RWPE2 (cell line): ENCODE measurements at regions not wholly inside any gene's neighbourhood (a gene's known extent, or its start where the extent isn't known, plus 50 kb on each side); places are given as distances from the start of the nearest gene placed in this dataset.

ENCODE experiments used
- ATAC-seq: fragments of 200-7000 bp; cut with Tn5 transposase; 3 replicates; pipeline ENCODE4 v1.9.1; 2021; ENCODE audit warnings: low read depth
- DNase-seq: peaks from one replicate; pipeline ENCODE4 v3.0.0-alpha.2; 2020; ENCODE audit warnings: low spot score
- H3K27ac ChIP-seq: fragments of 450-650 bp; 2 replicates; pipeline ENCODE4 v1.5.1; 2017; ENCODE audit warnings: mild to moderate bottlenecking; ENCODE audit not compliant: poor library complexity, severe bottlenecking
- H3K27me3 ChIP-seq: fragments of 250-450 bp; sonication (Bioruptor Pico); 2 replicates; pipeline ENCODE4 v1.5.1; 2021; ENCODE audit warnings: mild to moderate bottlenecking, moderate library complexity; ENCODE audit not compliant: insufficient read depth, poor library complexity, severe bottlenecking
- H3K36me3 ChIP-seq: fragments of 250-450 bp; sonication (Bioruptor Pico); 2 replicates; pipeline ENCODE4 v1.5.1; 2020; ENCODE audit warnings: low read depth, mild to moderate bottlenecking, moderate library complexity
- H3K4me1 ChIP-seq: fragments of 250-450 bp; sonication (Bioruptor Pico); 2 replicates; pipeline ENCODE4 v1.5.1; 2021; ENCODE audit warnings: mild to moderate bottlenecking, moderate library complexity; ENCODE audit not compliant: insufficient read depth, poor library complexity, severe bottlenecking
- H3K4me3 ChIP-seq: fragments of 250-450 bp; sonication (Bioruptor Pico); 2 replicates; pipeline ENCODE4 v1.5.1; 2021; ENCODE audit warnings: mild to moderate bottlenecking, moderate library complexity; ENCODE audit not compliant: severe bottlenecking
- H3K9me3 ChIP-seq: fragments of 250-450 bp; sonication (Bioruptor Pico); 2 replicates; pipeline ENCODE4 v1.5.1; 2021; ENCODE audit warnings: mild to moderate bottlenecking, moderate library complexity; ENCODE audit not compliant: severe bottlenecking
- CTCF ChIP-seq: fragments of 450-650 bp; IDR thresholded peaks from one replicate; pipeline ENCODE4 v1.5.1; 2017; ENCODE audit warnings: mild to moderate bottlenecking, moderate library complexity; ENCODE audit not compliant: poor library complexity, severe bottlenecking

- Histone ChIP-seq H3K36me3 (no peaks in the 10 kb centered on the region), H3K4me1 (no peaks in the 10 kb centered on the region), H3K4me3 (no peak overlapping the region), H3K27me3 (no peaks in the 10 kb centered on the region), H3K27ac (no peak overlapping the region), H3K9me3 (no peaks in the 10 kb centered on the region)
- TF ChIP-seq CTCF, result no peak
- DNase-seq, result no peak
- no peak for ATAC-seq
Measured at GRCh38 chr13:106852436-106852835, 284.5 kb upstream of the ARGLU1 start.

GRCh38 chr13:106850973-106851650, 283.2 kb upstream of the ARGLU1 start:
- ATAC-seq (no peak), DNase-seq (no peak)
- no peak for TF ChIP-seq CTCF
- no peaks in the 10 kb centered on the region for H3K4me1 ChIP-seq
- no peaks in the 10 kb centered on the region for H3K27me3 ChIP-seq
- H3K36me3 ChIP-seq, result no peaks in the 10 kb centered on the region
- H3K9me3 ChIP-seq, result no peaks in the 10 kb centered on the region
- H3K4me3 ChIP-seq, result no peak overlapping the region
- H3K27ac ChIP-seq, result no peak overlapping the region

- Histone ChIP-seq H3K9me3 (no peaks in the 10 kb centered on the region), H3K4me1 (no peaks in the 10 kb centered on the region), H3K36me3 (no peaks in the 10 kb centered on the region), H3K27me3 (no peaks in the 10 kb centered on the region), H3K4me3 (no peak overlapping the region), H3K27ac (no peak overlapping the region)
- DNase-seq (no peak), ATAC-seq (no peak)
- TF ChIP-seq CTCF, result no peak
Measured at GRCh38 chr13:106846571-106847448, 278.9 kb upstream of the ARGLU1 start.

- Histone ChIP-seq H3K4me1 (no peaks in the 10 kb centered on the region), H3K27ac (no peak overlapping the region), H3K27me3 (peaks cover 12% of the 10 kb centered on the region), H3K36me3 (no peaks in the 10 kb centered on the region), H3K9me3 (no peaks in the 10 kb centered on the region), H3K4me3 (no peak overlapping the region)
- TF ChIP-seq CTCF, result no peak
- no peak for DNase-seq
- ATAC-seq, result no peak
Measured at GRCh38 chr13:106836186-106836802, 268.4 kb upstream of the ARGLU1 start.
